GM12878 (cell line): ENCODE measurements at regions not wholly inside any gene's neighbourhood (a gene's known extent, or its start where the extent isn't known, plus 50 kb on each side); places are given as distances from the start of the nearest gene placed in this dataset.

Source experiments
- ATAC-seq: fragments of 200-7000 bp; cut with Tn5 transposase; 3 replicates; pipeline ENCODE4 v1.9.1; 2020; ENCODE audit warnings: mild to moderate bottlenecking, moderate library complexity
- BruUV-seq: library from RNA; stranded (reverse); fragments of 400-500 nt; replicated peaks from 2 replicates; lab custom pipeline; 2021; lab: Mats Ljungman, UMichigan
- CTCF ChIA-PET: fragments of 300-600 bp; sonication (Branson Sonifier 250); formaldehyde crosslinking; extraction: SDS; loops from one replicate; lab custom pipeline; 2021; ENCODE audit warnings: inconsistent platforms; lab: Yijun Ruan, JAX
- POLR2A ChIA-PET: fragments of 350-600 bp; formaldehyde crosslinking; extraction: SDS; loops from one replicate; lab custom pipeline; 2021; ENCODE audit warnings: inconsistent platforms; lab: Charles Lee
- RAD21 ChIA-PET: fragments of 300-600 bp; sonication (Branson Sonifier 250); formaldehyde crosslinking; loops from one replicate; lab custom pipeline; 2023; ENCODE audit warnings: antibody characterized with exemption; ENCODE audit not compliant: unreplicated experiment; lab: Charles Lee
- SMC1A ChIA-PET: fragments of 300-600 bp; sonication (Branson Sonifier 250); formaldehyde crosslinking; loops from one replicate; lab custom pipeline; 2023; ENCODE audit not compliant: unreplicated experiment, uncharacterized antibody; lab: Charles Lee
- DNase-seq: peaks from one replicate; pipeline ENCODE4 v3.0.0-alpha.2; 2011; ENCODE audit warnings: low read depth, low spot score
- FAIRE-seq: peaks from 3 replicates; lab custom pipeline; 2011; peaks lifted over from hg19 to GRCh38; lab: Jason Lieb, UNC
- H2AFZ ChIP-seq: 2 replicates; pipeline ENCODE4 v1.6.0; 2011; ENCODE audit warnings: low read depth, low read length, control low read depth; ENCODE audit not compliant: control insufficient read depth
- H3K27ac ChIP-seq: 2 replicates; pipeline ENCODE4 v1.5.1; 2011; ENCODE audit warnings: control low read depth; ENCODE audit not compliant: control insufficient read depth, insufficient read depth
- H3K27me3 ChIP-seq, 2 experiments: replicated peaks in 1 of 2; 2 replicates each; pipeline versions ENCODE4 v1.6.0 to v1.6.1; 2011; ENCODE audit warnings: low read length in 1 of 2; ENCODE audit not compliant: control insufficient read depth in 2 of 2, insufficient read depth in 2 of 2
- H3K36me3 ChIP-seq, 2 experiments: 2 replicates each; pipeline ENCODE4 v1.5.1; 2011; ENCODE audit warnings: low read length in 1 of 2; ENCODE audit not compliant: control insufficient read depth in 2 of 2, insufficient read depth in 2 of 2
- H3K4me1 ChIP-seq: 2 replicates; pipeline ENCODE4 v1.6.1; 2011; ENCODE audit warnings: mild to moderate bottlenecking, low read length, moderate library complexity, mixed read lengths; ENCODE audit not compliant: control insufficient read depth, insufficient read depth
- H3K4me2 ChIP-seq: 2 replicates; pipeline ENCODE4 v1.6.0; 2011; ENCODE audit warnings: control low read depth; ENCODE audit not compliant: control insufficient read depth, insufficient read depth
- H3K4me3 ChIP-seq: fragments of 200-600 bp; sonication (generic); 2 replicates; pipeline ENCODE4 v1.5.1; 2016
- H3K79me2 ChIP-seq: 2 replicates; pipeline ENCODE4 v1.6.0; 2011; ENCODE audit warnings: low read length; ENCODE audit not compliant: control insufficient read depth, insufficient read depth
- H3K9ac ChIP-seq: 2 replicates; pipeline ENCODE4 v1.8.0; 2011; ENCODE audit warnings: low read length, control low read depth, mixed read lengths; ENCODE audit not compliant: control insufficient read depth, insufficient read depth
- H3K9me3 ChIP-seq: replicated peaks from 3 replicates; pipeline ENCODE4 v1.5.1; 2011; ENCODE audit warnings: mild to moderate bottlenecking, low read length; ENCODE audit not compliant: control insufficient read depth, insufficient read depth
- H4K20me1 ChIP-seq: 2 replicates; pipeline ENCODE4 v1.6.0; 2011; ENCODE audit not compliant: control insufficient read depth, insufficient read depth
- GABPA ChIP-seq: IDR thresholded peaks from 2 replicates; pipeline ENCODE4 v1.6.1; 2014; ENCODE audit warnings: antibody characterized with exemption, low read depth, mild to moderate bottlenecking, inconsistent platforms
- IKZF1 ChIP-seq: fragments of 450-650 bp; conservative IDR thresholded peaks from 2 replicates; pipeline ENCODE4 v1.6.1; 2017; ENCODE audit warnings: antibody characterized with exemption, mild to moderate bottlenecking
- KAT2A ChIP-seq: conservative IDR thresholded peaks from 2 replicates; pipeline ENCODE4 v1.6.1; 2011; ENCODE audit warnings: low read depth, low read length; ENCODE audit not compliant: control insufficient read depth
- POLR2A ChIP-seq: IDR thresholded peaks from 2 replicates; pipeline ENCODE4 v1.6.1; 2011; ENCODE audit warnings: low read depth, mild to moderate bottlenecking, low read length
- POU2F2 ChIP-seq: IDR thresholded peaks from 3 replicates; pipeline ENCODE4 v1.6.1; 2011; ENCODE audit warnings: low read depth, mild to moderate bottlenecking, low read length, borderline replicate concordance
- WGBS: methylation state at CpG from one replicate; pipeline ENCODE4 v1.1.6; 2016; ENCODE audit warnings: low lambda C conversion rate; ENCODE audit not compliant: insufficient replicate concordance, insufficient coverage; ENCODE audit errors: missing lambda C conversion rate; 5-methylcytosine and 5-hydroxymethylcytosine counted together
- in situ Hi-C: fragments of 300-500 bp; cut with MboI; formaldehyde crosslinking; loops from 9 replicates; pipeline ENCODE4 v1.14.3; 2018; ENCODE audit warnings: mixed read lengths
- intact Hi-C: fragments of 100-400 bp; cut with micrococcal nuclease; formaldehyde crosslinking; loops from one replicate; pipeline ENCODE4 v1.14.2; 2022; ENCODE audit not compliant: unreplicated experiment
- TF ChIP-seq, protein P1 (sequence below): IDR thresholded peaks from 2 replicates; pipeline ENCODE4 v1.6.1; 2011; ENCODE audit warnings: mild to moderate bottlenecking, low read depth, low read length, moderate library complexity; ENCODE audit not compliant: insufficient replicate concordance
- TF ChIP-seq, protein P2 (sequence below): fragments of 450-650 bp; formaldehyde crosslinking; IDR thresholded peaks from 2 replicates; pipeline ENCODE4 v1.5.0; 2022; ENCODE audit warnings: mild to moderate bottlenecking, missing genetic modification characterization
- TF ChIP-seq, protein P3 (sequence below): fragments of 450-650 bp; IDR thresholded peaks from 2 replicates; pipeline ENCODE4 v1.6.1; 2018; ENCODE audit warnings: mild to moderate bottlenecking, low read depth, moderate library complexity; ENCODE audit not compliant: partially characterized antibody

DNA sequence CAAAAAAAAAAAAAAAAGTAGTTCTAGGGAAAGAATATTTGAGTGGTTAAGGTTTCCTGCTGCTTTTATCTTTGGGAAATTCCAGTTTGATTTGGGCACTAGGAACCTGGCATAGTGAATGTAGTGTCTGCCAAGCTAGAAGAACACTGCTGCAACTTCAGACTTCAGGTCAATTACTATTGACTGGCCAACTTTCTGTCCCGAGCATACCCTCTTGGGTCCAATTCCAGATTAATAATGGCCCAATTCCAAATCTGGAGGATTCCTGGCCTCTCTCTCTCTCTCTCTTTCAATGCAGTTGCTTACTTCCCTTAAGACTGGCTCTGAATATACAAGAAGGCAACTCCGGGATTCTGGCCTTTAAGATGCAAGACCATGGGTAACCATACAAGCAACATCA lies 74.9 kb downstream of the ANKEF1 start:
- ChIA-PET RAD21 (no interaction called here), SMC1A (interaction anchor here (0.5 to 0.7 kb wide), 3 partner anchors 8 to 798 kb away, joined by 3 read pairs; no protein-coding TSS in a partner anchor), CTCF (interaction anchor here (0.6 kb wide), 2 partner anchors 24 to 434 kb away, joined by 3 read pairs; no protein-coding TSS in a partner anchor), POLR2A (no interaction called here)
- H3K79me2 ChIP-seq, result no peaks in the 10 kb centered on the region
- no TSS peak for BruUV-seq
- H3K4me3 ChIP-seq, result no peak overlapping the region
- no peaks in the 10 kb centered on the region for H3K36me3 ChIP-seq
- H3K27me3 ChIP-seq, result no peaks in the 10 kb centered on the region; a peak in 1 of 4 replicates
- in situ Hi-C loops, result no loop called here
- H3K4me2 ChIP-seq, result no peak overlapping the region
- intact Hi-C loops, result no loop called here
- no peaks in the 10 kb centered on the region for H4K20me1 ChIP-seq
- H2AFZ ChIP-seq, result no peak overlapping the region
- no peaks in the 10 kb centered on the region for H3K9me3 ChIP-seq
- no peak overlapping the region for H3K27ac ChIP-seq
- H3K9ac ChIP-seq, result no peak overlapping the region
- no peak for FAIRE-seq
- DNase-seq, result no peak
- ATAC-seq, result no peak
- no peaks in the 10 kb centered on the region for H3K4me1 ChIP-seq
- WGBS, result 31% methylated on average over 2 of the region's 2 CpGs
- TF ChIP-seq POU2F2 (no peak), POLR2A (no peak), IKZF1 (no peak), KAT2A (no peak), GABPA (no peak)
- TF ChIP-seq, protein P1, sequence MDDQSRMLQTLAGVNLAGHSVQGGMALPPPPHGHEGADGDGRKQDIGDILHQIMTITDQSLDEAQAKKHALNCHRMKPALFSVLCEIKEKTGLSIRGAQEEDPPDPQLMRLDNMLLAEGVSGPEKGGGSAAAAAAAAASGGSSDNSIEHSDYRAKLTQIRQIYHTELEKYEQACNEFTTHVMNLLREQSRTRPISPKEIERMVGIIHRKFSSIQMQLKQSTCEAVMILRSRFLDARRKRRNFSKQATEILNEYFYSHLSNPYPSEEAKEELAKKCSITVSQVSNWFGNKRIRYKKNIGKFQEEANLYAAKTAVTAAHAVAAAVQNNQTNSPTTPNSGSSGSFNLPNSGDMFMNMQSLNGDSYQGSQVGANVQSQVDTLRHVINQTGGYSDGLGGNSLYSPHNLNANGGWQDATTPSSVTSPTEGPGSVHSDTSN, result no peak
- TF ChIP-seq, protein P2, sequence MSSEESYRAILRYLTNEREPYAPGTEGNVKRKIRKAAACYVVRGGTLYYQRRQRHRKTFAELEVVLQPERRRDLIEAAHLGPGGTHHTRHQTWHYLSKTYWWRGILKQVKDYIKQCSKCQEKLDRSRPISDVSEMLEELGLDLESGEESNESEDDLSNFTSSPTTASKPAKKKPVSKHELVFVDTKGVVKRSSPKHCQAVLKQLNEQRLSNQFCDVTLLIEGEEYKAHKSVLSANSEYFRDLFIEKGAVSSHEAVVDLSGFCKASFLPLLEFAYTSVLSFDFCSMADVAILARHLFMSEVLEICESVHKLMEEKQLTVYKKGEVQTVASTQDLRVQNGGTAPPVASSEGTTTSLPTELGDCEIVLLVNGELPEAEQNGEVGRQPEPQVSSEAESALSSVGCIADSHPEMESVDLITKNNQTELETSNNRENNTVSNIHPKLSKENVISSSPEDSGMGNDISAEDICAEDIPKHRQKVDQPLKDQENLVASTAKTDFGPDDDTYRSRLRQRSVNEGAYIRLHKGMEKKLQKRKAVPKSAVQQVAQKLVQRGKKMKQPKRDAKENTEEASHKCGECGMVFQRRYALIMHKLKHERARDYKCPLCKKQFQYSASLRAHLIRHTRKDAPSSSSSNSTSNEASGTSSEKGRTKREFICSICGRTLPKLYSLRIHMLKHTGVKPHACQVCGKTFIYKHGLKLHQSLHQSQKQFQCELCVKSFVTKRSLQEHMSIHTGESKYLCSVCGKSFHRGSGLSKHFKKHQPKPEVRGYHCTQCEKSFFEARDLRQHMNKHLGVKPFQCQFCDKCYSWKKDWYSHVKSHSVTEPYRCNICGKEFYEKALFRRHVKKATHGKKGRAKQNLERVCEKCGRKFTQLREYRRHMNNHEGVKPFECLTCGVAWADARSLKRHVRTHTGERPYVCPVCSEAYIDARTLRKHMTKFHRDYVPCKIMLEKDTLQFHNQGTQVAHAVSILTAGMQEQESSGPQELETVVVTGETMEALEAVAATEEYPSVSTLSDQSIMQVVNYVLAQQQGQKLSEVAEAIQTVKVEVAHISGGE (CRISPR knock-in tag), result no peak
- TF ChIP-seq, protein P3, sequence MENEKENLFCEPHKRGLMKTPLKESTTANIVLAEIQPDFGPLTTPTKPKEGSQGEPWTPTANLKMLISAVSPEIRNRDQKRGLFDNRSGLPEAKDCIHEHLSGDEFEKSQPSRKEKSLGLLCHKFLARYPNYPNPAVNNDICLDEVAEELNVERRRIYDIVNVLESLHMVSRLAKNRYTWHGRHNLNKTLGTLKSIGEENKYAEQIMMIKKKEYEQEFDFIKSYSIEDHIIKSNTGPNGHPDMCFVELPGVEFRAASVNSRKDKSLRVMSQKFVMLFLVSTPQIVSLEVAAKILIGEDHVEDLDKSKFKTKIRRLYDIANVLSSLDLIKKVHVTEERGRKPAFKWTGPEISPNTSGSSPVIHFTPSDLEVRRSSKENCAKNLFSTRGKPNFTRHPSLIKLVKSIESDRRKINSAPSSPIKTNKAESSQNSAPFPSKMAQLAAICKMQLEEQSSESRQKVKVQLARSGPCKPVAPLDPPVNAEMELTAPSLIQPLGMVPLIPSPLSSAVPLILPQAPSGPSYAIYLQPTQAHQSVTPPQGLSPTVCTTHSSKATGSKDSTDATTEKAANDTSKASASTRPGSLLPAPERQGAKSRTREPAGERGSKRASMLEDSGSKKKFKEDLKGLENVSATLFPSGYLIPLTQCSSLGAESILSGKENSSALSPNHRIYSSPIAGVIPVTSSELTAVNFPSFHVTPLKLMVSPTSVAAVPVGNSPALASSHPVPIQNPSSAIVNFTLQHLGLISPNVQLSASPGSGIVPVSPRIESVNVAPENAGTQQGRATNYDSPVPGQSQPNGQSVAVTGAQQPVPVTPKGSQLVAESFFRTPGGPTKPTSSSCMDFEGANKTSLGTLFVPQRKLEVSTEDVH, result no peak
- TF ChIP-seq, all 136 proteins: peak for 0
